ENCODE measurements at regions not wholly inside any gene's neighbourhood (a gene's known extent, or its start where the extent isn't known, plus 50 kb on each side); places are given as distances from the start of the nearest gene placed in this dataset.

- TF ChIP-seq YY1 (IDR thresholded peaks at IDR 0.05; ENCODE audit: insufficient read depth, insufficient read length): no peak
- TF ChIP-seq ZNF274 (IDR thresholded peaks at IDR 0.05; ENCODE audit: low read depth, low read length): no peak
Measured at GRCh38 chr4:124276461-124276860, 436.1 kb downstream of the ANKRD50 start.

Data from NT2/D1 (cell line).